H9 (cell line): ENCODE measurements at regions not wholly inside any gene's neighbourhood (a gene's known extent, or its start where the extent isn't known, plus 50 kb on each side); places are given as distances from the start of the nearest gene placed in this dataset.
"Not testable (repeated sequence)": the region's sequence is repeated elsewhere in the genome, so short reads cannot be mapped to it uniquely, and the experiment has no call there.

Experiments used
- DNase-seq: peaks from one replicate; pipeline ENCODE4 v3.0.0-alpha.2; 2017
- H2AFZ ChIP-seq: one replicate; pipeline ENCODE4 v1.6.1; 2013; ENCODE audit warnings: mild to moderate bottlenecking, low read length, control low read depth, moderate library complexity
- H2AK5ac ChIP-seq: 2 replicates; pipeline ENCODE4 v1.6.1; 2013; ENCODE audit warnings: low read length, control low read depth, mixed read lengths; ENCODE audit not compliant: insufficient read length
- H2BK120ac ChIP-seq: one replicate; pipeline ENCODE4 v1.6.1; 2013; ENCODE audit warnings: low read depth, mild to moderate bottlenecking, low read length, control low read depth, inconsistent platforms; ENCODE audit not compliant: poor library complexity, severe bottlenecking
- H2BK12ac ChIP-seq: 2 replicates; pipeline ENCODE4 v1.6.1; 2013; ENCODE audit warnings: low read length, control low read depth, mixed read lengths, low read depth; ENCODE audit not compliant: insufficient read length
- H2BK15ac ChIP-seq: 2 replicates; pipeline ENCODE4 v1.6.1; 2013; ENCODE audit warnings: low read depth, low read length, control low read depth
- H2BK20ac ChIP-seq: one replicate; pipeline ENCODE4 v1.6.1; 2013; ENCODE audit warnings: low read depth, mild to moderate bottlenecking, low read length, control low read depth, inconsistent platforms; ENCODE audit not compliant: poor library complexity, severe bottlenecking
- H2BK5ac ChIP-seq: 2 replicates; pipeline ENCODE4 v1.6.1; 2013; ENCODE audit warnings: low read length, control low read depth, mixed read lengths; ENCODE audit not compliant: insufficient read length
- H3K14ac ChIP-seq: 2 replicates; pipeline ENCODE4 v1.6.1; 2013; ENCODE audit warnings: low read length, control low read depth; ENCODE audit not compliant: insufficient read depth
- H3K18ac ChIP-seq: 2 replicates; pipeline ENCODE4 v1.6.1; 2013; ENCODE audit warnings: low read depth, mild to moderate bottlenecking, mixed read lengths, low read length, control low read depth; ENCODE audit not compliant: insufficient read length
- H3K23ac ChIP-seq: 2 replicates; pipeline ENCODE4 v1.6.1; 2013; ENCODE audit warnings: low read length, control low read depth, mixed read lengths, low read depth; ENCODE audit not compliant: insufficient read length
- H3K23me2 ChIP-seq: 2 replicates; pipeline ENCODE4 v1.6.1; 2013; ENCODE audit warnings: low read depth, mild to moderate bottlenecking, mixed read lengths, low read length, control low read depth; ENCODE audit not compliant: insufficient read length, poor library complexity, severe bottlenecking
- H3K27ac ChIP-seq: 2 replicates; pipeline ENCODE4 v1.5.1; 2013; ENCODE audit warnings: low read length, control low read depth, mixed read lengths, low read depth; ENCODE audit not compliant: insufficient read length
- H3K27me3 ChIP-seq: 2 replicates; pipeline ENCODE4 v1.6.1; 2013; ENCODE audit warnings: low read length, control low read depth, inconsistent platforms; ENCODE audit not compliant: insufficient read depth
- H3K4ac ChIP-seq: 2 replicates; pipeline ENCODE4 v1.6.1; 2013; ENCODE audit warnings: low read depth, mild to moderate bottlenecking, control low read depth, inconsistent platforms, low read length, moderate library complexity
- H3K4me1 ChIP-seq: 2 replicates; pipeline ENCODE4 v1.6.1; 2013; ENCODE audit warnings: low read length, control low read depth, inconsistent platforms; ENCODE audit not compliant: insufficient read depth
- H3K4me2 ChIP-seq: 2 replicates; pipeline ENCODE4 v1.6.1; 2013; ENCODE audit warnings: low read length, control low read depth, mixed read lengths; ENCODE audit not compliant: insufficient read length, insufficient read depth
- H3K56ac ChIP-seq: 2 replicates; pipeline ENCODE4 v1.6.1; 2013; ENCODE audit warnings: low read depth, mild to moderate bottlenecking, mixed read lengths, low read length, control low read depth; ENCODE audit not compliant: insufficient read length
- H3K79me1 ChIP-seq: 2 replicates; pipeline ENCODE4 v1.6.1; 2013; ENCODE audit warnings: low read depth, mild to moderate bottlenecking, moderate library complexity, low read length, control low read depth, inconsistent platforms; ENCODE audit not compliant: insufficient read depth, poor library complexity, severe bottlenecking
- H3K79me2 ChIP-seq: 2 replicates; pipeline ENCODE4 v1.6.1; 2013; ENCODE audit warnings: low read length, control low read depth, inconsistent platforms; ENCODE audit not compliant: insufficient read depth
- H3K9ac ChIP-seq: 2 replicates; pipeline ENCODE4 v1.6.1; 2013; ENCODE audit warnings: low read length, control low read depth, mixed read lengths; ENCODE audit not compliant: insufficient read length; ENCODE audit errors: extremely low read depth
- H3K9me3 ChIP-seq: one replicate; pipeline ENCODE4 v1.6.1; 2013; ENCODE audit warnings: low read depth, low read length, inconsistent platforms; ENCODE audit not compliant: control insufficient read depth
- H3T11ph ChIP-seq: one replicate; pipeline ENCODE4 v1.6.1; 2013; ENCODE audit warnings: mild to moderate bottlenecking, low read length, control low read depth, inconsistent platforms
- H4K20me1 ChIP-seq: one replicate; pipeline ENCODE4 v1.6.1; 2013; ENCODE audit not compliant: control insufficient read depth, insufficient read length, insufficient read depth
- H4K5ac ChIP-seq: 2 replicates; pipeline ENCODE4 v1.6.1; 2013; ENCODE audit warnings: low read depth, mild to moderate bottlenecking, mixed read lengths, low read length, control low read depth; ENCODE audit not compliant: insufficient read length
- H4K8ac ChIP-seq: replicated peaks from 2 replicates; pipeline ENCODE4 v1.6.1; 2013; ENCODE audit warnings: low read length, control low read depth, mixed read lengths, low read depth; ENCODE audit not compliant: insufficient read length
- H4K91ac ChIP-seq: 2 replicates; pipeline ENCODE4 v1.6.1; 2013; ENCODE audit warnings: low read depth, mild to moderate bottlenecking, moderate library complexity, mixed read lengths, low read length, control low read depth; ENCODE audit not compliant: insufficient read length
- H3K27ac Mint-ChIP-seq, 3 experiments: 2 replicates in 2 of 3; 3 replicates in 1 of 3; pipeline ENCODE4 v1.8.0; 2020 to 2021; ENCODE audit warnings: mixed read lengths in 3 of 3, mild to moderate bottlenecking in 1 of 3, moderate library complexity in 1 of 3
- H3K27me3 Mint-ChIP-seq: 2 replicates; pipeline ENCODE4 v1.8.0; 2021; ENCODE audit warnings: low read depth, mild to moderate bottlenecking, moderate library complexity, mixed read lengths
- H3K36me3 Mint-ChIP-seq, 3 experiments: 2 replicates in 2 of 3; 3 replicates in 1 of 3; pipeline ENCODE4 v1.8.0; 2020 to 2021; ENCODE audit warnings: low read depth in 3 of 3, mixed read lengths in 3 of 3; ENCODE audit not compliant: insufficient read depth in 1 of 3
- H3K4me1 Mint-ChIP-seq, 2 experiments: 2 replicates each; pipeline ENCODE4 v1.8.0; 2020; ENCODE audit warnings: mixed read lengths in 2 of 2
- H3K4me3 Mint-ChIP-seq, 2 experiments: 2 replicates in 1 of 2; 3 replicates in 1 of 2; pipeline ENCODE4 v1.8.0; 2020 to 2021; ENCODE audit warnings: mild to moderate bottlenecking in 2 of 2, mixed read lengths in 2 of 2, moderate library complexity in 1 of 2
- H3K9me3 Mint-ChIP-seq, 2 experiments: 2 replicates in 1 of 2; 3 replicates in 1 of 2; pipeline ENCODE4 v1.8.0; 2020; ENCODE audit warnings: mild to moderate bottlenecking in 2 of 2, mixed read lengths in 2 of 2, moderate library complexity in 1 of 2
- WGBS: extraction: QIAGEN DNeasy Blood & Tissue Kit; methylation state at CpG from one replicate; pipeline ENCODE4 v1.1.7; 2013; ENCODE audit warnings: missing lambda C conversion rate, low lambda C conversion rate, mixed read lengths; ENCODE audit not compliant: insufficient read length; ENCODE audit errors: extremely low coverage; 5-methylcytosine and 5-hydroxymethylcytosine counted together

DNA sequence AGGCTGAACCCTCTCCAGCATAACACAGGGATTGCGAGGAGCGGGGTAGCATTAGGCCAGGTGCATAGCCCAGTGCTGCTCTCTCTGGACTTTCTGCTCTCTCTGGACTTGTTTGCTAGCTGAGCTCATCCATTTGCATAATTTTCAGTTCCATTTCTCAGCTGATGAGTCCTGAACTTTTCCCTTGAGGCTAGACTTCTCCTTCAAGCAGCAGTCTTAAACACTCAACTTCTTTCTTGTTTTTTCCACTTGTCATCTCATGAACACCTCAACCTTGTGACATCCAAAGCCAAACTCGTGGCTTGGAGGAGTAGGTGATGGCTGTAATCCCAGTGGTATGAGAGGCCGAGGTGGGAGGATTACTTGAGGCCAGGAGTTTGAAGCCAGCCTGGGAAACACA is 62.4 kb upstream of the EEF2KMT start:
- not testable (repeated sequence) for H3K27ac ChIP-seq, H3K23ac ChIP-seq, H3K27me3 Mint-ChIP-seq, H3T11ph ChIP-seq, H3K4ac ChIP-seq, H3K9me3 ChIP-seq, H4K8ac ChIP-seq, H4K20me1 ChIP-seq, H3K4me2 ChIP-seq, H4K5ac ChIP-seq, H3K23me2 ChIP-seq, H2AK5ac ChIP-seq, H3K9ac ChIP-seq, H3K56ac ChIP-seq, H3K4me1 ChIP-seq, H3K27ac Mint-ChIP-seq, H2BK15ac ChIP-seq, H2BK5ac ChIP-seq, H2AFZ ChIP-seq, H2BK120ac ChIP-seq, H3K27me3 ChIP-seq, H2BK12ac ChIP-seq, H2BK20ac ChIP-seq, H3K4me1 Mint-ChIP-seq, H3K79me2 ChIP-seq, H3K18ac ChIP-seq, H3K79me1 ChIP-seq, H3K14ac ChIP-seq, H4K91ac ChIP-seq, DNase-seq, H3K4me3 Mint-ChIP-seq
- Mint-ChIP-seq H3K36me3 (peaks cover 5 to 18% (median 7%) of the 10 kb centered on the region in 3 experiments; a peak in 6 of 7 replicates), H3K9me3 (peaks cover 16% of the 10 kb centered on the region in 2 experiments)
- no CpG with 5 or more reads among the region's 4 CpGs for WGBS

GRCh38 chr16:5159537-5159936 is 61.9 kb upstream of the EEF2KMT start:
- not testable (repeated sequence) for H3K56ac ChIP-seq, H3K27ac Mint-ChIP-seq, H3K4me3 Mint-ChIP-seq, H3T11ph ChIP-seq, H3K4me1 ChIP-seq, H3K18ac ChIP-seq, H4K5ac ChIP-seq, H3K79me2 ChIP-seq, H3K14ac ChIP-seq, H2AK5ac ChIP-seq, H3K23ac ChIP-seq, H2BK20ac ChIP-seq, H2AFZ ChIP-seq, H3K4me2 ChIP-seq, H3K27ac ChIP-seq, H3K27me3 Mint-ChIP-seq, H2BK15ac ChIP-seq, H4K91ac ChIP-seq, H3K9ac ChIP-seq, H3K79me1 ChIP-seq, H3K9me3 ChIP-seq, H2BK5ac ChIP-seq, H4K20me1 ChIP-seq, H2BK12ac ChIP-seq, DNase-seq, H3K27me3 ChIP-seq, H3K4me1 Mint-ChIP-seq, H4K8ac ChIP-seq, H3K23me2 ChIP-seq, H3K4ac ChIP-seq, H2BK120ac ChIP-seq
- WGBS = no CpG with 5 or more reads among the region's 5 CpGs
- Mint-ChIP-seq H3K36me3 (peaks cover 5 to 18% (median 7%) of the 10 kb centered on the region in 3 experiments; a peak in 6 of 7 replicates), H3K9me3 (peaks cover 16% of the 10 kb centered on the region in 2 experiments)
